Activated CD4-positive, alpha-beta T cell treated with anti-CD3 and anti-CD28 coated beads, Interleukin-2, amount 10 ng/mL, durations not matched to agents 7 days and 5 days (primary cell): ENCODE measurements at regions not wholly inside any gene's neighbourhood (a gene's known extent, or its start where the extent isn't known, plus 50 kb on each side); places are given as distances from the start of the nearest gene placed in this dataset.

Source experiments
- CTCF ChIA-PET: fragments of 350-600 bp; sonication (Branson Sonifier 250); formaldehyde crosslinking; loops from one replicate; lab custom pipeline; 2021; ENCODE audit warnings: antibody characterized with exemption; lab: Charles Lee
- POLR2A ChIA-PET: fragments of 350-600 bp; sonication (Branson Sonifier 250); formaldehyde crosslinking; loops from one replicate; lab custom pipeline; 2021; ENCODE audit warnings: antibody characterized with exemption; lab: Charles Lee
- DNase-seq: peaks from one replicate; pipeline ENCODE4 v3.0.0-alpha.2; 2020
- H3K27ac Mint-ChIP-seq: one replicate; pipeline ENCODE4 v1.8.0; 2021; ENCODE audit warnings: mild to moderate bottlenecking, moderate library complexity, mixed read lengths
- H3K27me3 Mint-ChIP-seq: one replicate; pipeline ENCODE4 v1.8.0; 2021; ENCODE audit warnings: mixed read lengths
- H3K36me3 Mint-ChIP-seq: one replicate; pipeline ENCODE4 v1.8.0; 2021; ENCODE audit warnings: low read depth, mixed read lengths
- H3K4me1 Mint-ChIP-seq: one replicate; pipeline ENCODE4 v1.8.0; 2021; ENCODE audit warnings: mixed read lengths
- H3K4me3 Mint-ChIP-seq: one replicate; pipeline ENCODE4 v1.8.0; 2021; ENCODE audit warnings: mild to moderate bottlenecking, moderate library complexity, mixed read lengths
- H3K9me3 Mint-ChIP-seq: one replicate; pipeline ENCODE4 v1.8.0; 2021; ENCODE audit warnings: mixed read lengths

- POLR2A ChIA-PET: no interaction called here
- no peaks in the 10 kb centered on the region for H3K36me3 Mint-ChIP-seq
- H3K27ac Mint-ChIP-seq: no peak overlapping the region
- H3K4me1 Mint-ChIP-seq: no peaks in the 10 kb centered on the region
- peaks cover 22% of the 10 kb centered on the region for H3K27me3 Mint-ChIP-seq
- no peak overlapping the region for H3K4me3 Mint-ChIP-seq
- H3K9me3 Mint-ChIP-seq: no peaks in the 10 kb centered on the region
- DNase-seq: no peak
- CTCF ChIA-PET: no interaction called here
Observed at GRCh38 chr15:69987492-69988489, 109.9 kb downstream of the TLE3 start.

- H3K27me3 Mint-ChIP-seq: peaks cover 21% of the 10 kb centered on the region
Observed at GRCh38 chr15:69988541-69989225, 109.0 kb downstream of the TLE3 start.

DNA sequence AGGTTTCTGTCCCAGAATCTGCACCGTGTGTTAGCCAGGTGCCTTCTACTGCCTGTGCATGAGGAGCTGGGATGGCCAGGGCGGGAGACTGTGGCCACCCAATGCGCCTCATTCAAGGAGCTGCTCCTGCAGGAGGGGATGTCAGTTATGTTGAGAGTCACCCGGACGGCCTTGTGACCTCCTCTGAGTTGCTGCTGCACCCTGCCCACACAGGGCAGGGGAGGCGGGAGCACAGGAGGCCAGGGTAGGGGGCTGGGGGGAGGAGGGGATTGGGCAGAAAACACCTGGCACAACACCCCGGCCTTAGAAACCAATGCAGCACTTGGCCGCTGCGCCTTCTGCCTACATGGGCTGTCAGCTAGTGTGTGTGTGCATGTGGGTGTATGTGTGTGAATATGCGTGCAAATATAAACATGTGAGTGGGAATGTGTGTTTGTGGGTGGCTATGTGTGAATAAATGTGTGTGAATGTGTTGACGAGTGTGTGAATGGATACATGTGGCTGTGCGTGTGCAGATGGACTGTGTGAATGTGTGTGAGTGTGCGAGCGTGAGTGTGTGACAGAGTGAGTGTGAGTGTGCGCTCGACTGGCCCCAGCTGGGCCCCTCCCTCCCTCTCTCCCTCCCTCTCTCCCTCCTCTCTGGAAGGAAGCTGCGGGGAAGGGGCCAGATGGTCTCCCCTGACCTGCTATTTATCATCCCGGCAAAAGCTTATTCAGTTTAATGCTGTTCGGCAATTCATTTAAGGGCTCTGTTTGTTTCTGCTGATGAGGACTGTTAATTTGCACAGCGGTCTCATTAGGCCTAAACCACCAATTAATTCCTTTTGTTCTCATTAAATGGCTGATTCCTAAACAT is 106.9 kb downstream of the TLE3 start:
- CTCF ChIA-PET: no interaction called here
- DNase-seq: no peak
- POLR2A ChIA-PET: no interaction called here
- Mint-ChIP-seq H3K9me3 (no peaks in the 10 kb centered on the region), H3K36me3 (no peaks in the 10 kb centered on the region), H3K4me1 (no peaks in the 10 kb centered on the region), H3K27ac (no peak overlapping the region), H3K27me3 (peaks cover 12% of the 10 kb centered on the region), H3K4me3 (no peak overlapping the region)

More at GRCh38 chr15:69988541-69989225, 109.0 kb downstream of the TLE3 start:
- Mint-ChIP-seq H3K36me3 (no peaks in the 10 kb centered on the region), H3K4me1 (no peaks in the 10 kb centered on the region), H3K9me3 (no peaks in the 10 kb centered on the region), H3K27ac (no peak overlapping the region), H3K4me3 (no peak overlapping the region)
- ChIA-PET POLR2A (no interaction called here), CTCF (no interaction called here)
- DNase-seq: no peak

DNA sequence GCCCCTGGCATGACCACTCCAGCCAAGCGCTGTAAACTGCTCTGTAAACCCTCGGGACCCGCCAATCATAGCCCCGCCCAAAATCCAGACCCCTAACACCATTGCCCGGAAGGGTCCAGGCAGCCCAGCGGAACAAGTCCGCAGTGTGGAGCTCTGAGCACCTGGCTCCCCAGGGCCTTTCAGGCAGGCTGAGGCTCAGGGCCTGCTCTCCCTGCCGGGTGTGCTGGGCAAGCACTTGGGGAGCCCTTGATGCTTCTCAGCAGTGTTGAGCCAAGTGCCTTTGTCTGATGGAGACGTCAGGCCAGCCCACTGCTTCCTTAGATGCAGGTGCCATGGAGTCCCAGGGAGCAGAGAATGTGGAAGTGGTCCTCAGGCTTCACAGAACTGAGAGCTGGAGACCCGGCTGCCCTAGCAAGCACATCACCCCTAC is 106.2 kb downstream of the TLE3 start:
- POLR2A ChIA-PET: no interaction called here
- DNase-seq: no peak
- Mint-ChIP-seq H3K36me3 (no peaks in the 10 kb centered on the region), H3K4me3 (no peak overlapping the region), H3K27ac (no peak overlapping the region), H3K4me1 (no peaks in the 10 kb centered on the region), H3K9me3 (no peaks in the 10 kb centered on the region), H3K27me3 (peaks cover 16% of the 10 kb centered on the region)
- CTCF ChIA-PET: no interaction called here

- Mint-ChIP-seq H3K27ac (no peak overlapping the region), H3K27me3 (peaks cover 11% of the 10 kb centered on the region), H3K4me1 (no peaks in the 10 kb centered on the region), H3K4me3 (no peak overlapping the region), H3K36me3 (no peaks in the 10 kb centered on the region), H3K9me3 (no peaks in the 10 kb centered on the region)
- POLR2A ChIA-PET: no interaction called here
- DNase-seq: no peak
- CTCF ChIA-PET: no interaction called here
Observed at GRCh38 chr15:69992348-69992747, 105.4 kb downstream of the TLE3 start.

DNA sequence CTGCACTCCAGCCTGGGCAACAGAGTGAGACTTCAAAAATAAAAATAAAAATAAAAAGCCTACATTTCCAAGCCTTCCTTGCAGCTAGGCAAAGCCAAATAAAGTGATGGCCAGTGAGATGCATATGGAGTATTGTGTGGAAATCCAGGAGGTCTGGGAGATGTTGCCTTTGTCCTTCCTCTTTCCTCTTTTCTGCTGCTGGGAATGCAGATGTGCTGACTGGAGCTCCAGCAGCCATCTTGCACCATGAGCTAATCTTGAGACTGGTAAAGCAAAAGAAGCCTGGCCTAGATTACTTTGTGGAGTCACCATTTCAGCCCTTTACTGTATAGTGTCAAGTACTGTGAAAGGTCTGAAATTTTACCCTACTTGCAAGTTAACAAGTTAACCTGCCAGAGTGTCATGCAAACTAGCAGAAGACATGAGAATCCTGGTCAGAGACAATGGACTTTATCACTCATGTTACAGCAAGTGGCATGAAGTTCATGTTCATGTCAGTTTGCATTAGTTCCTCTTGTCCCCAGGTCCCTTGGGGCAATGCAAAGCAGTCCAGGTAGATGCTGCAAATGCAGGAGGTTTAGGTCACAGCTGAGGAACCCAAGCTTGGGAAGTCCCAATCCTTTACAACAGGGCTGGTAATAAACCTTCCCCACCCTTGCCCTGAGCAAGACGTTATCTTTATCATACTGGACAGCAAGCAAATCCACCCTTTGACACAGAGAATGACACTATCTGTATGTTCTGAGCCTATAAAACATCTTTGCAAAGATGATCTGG is 103.1 kb downstream of the TLE3 start:
- no peaks in the 10 kb centered on the region for H3K9me3 Mint-ChIP-seq
- H3K36me3 Mint-ChIP-seq: no peaks in the 10 kb centered on the region
- no peak overlapping the region for H3K4me3 Mint-ChIP-seq
- ChIA-PET CTCF (no interaction called here), POLR2A (no interaction called here)
- H3K27ac Mint-ChIP-seq: no peak overlapping the region
- H3K4me1 Mint-ChIP-seq: no peaks in the 10 kb centered on the region
- DNase-seq: no peak
- peaks cover 6% of the 10 kb centered on the region for H3K27me3 Mint-ChIP-seq

GRCh38 chr15:69996321-69997160 is 101.2 kb downstream of the TLE3 start:
- Mint-ChIP-seq H3K4me3 (no peak overlapping the region), H3K9me3 (no peaks in the 10 kb centered on the region), H3K36me3 (no peaks in the 10 kb centered on the region), H3K27me3 (peaks cover 6% of the 10 kb centered on the region), H3K27ac (no peak overlapping the region), H3K4me1 (no peaks in the 10 kb centered on the region)
- ChIA-PET POLR2A (no interaction called here), CTCF (interaction anchor here (0.6 kb wide), 1 partner anchor 445 kb away, joined by 3 read pairs; no protein-coding TSS in a partner anchor)
- DNase-seq: no peak

- ChIA-PET CTCF (no interaction called here), POLR2A (no interaction called here)
- Mint-ChIP-seq H3K36me3 (no peaks in the 10 kb centered on the region), H3K4me3 (no peak overlapping the region), H3K9me3 (no peaks in the 10 kb centered on the region), H3K27ac (no peak overlapping the region), H3K27me3 (peaks cover 6% of the 10 kb centered on the region), H3K4me1 (no peaks in the 10 kb centered on the region)
- DNase-seq: no peak
Observed at GRCh38 chr15:69997161-69997485, 100.6 kb downstream of the TLE3 start.
